Keratinocyte (primary cell): ENCODE measurements at regions not wholly inside any gene's neighbourhood (a gene's known extent, or its start where the extent isn't known, plus 50 kb on each side); places are given as distances from the start of the nearest gene placed in this dataset.

ENCODE experiments used
- DNase-seq: peaks from one replicate; pipeline ENCODE4 v3.0.0-alpha.2; 2011; ENCODE audit warnings: low read depth, missing footprints, low spot score
- FAIRE-seq: peaks from 2 replicates; lab custom pipeline; 2011; peaks lifted over from hg19 to GRCh38; lab: Jason Lieb, UNC
- H2AFZ ChIP-seq: 2 replicates; pipeline ENCODE4 v1.6.0; 2012; ENCODE audit warnings: low read length, control low read depth, inconsistent platforms; ENCODE audit not compliant: control insufficient read depth
- H3K27ac ChIP-seq: 2 replicates; pipeline ENCODE4 v1.5.1; 2011; ENCODE audit warnings: low read length; ENCODE audit not compliant: control insufficient read depth, insufficient read depth
- H3K27me3 ChIP-seq: 3 replicates; pipeline ENCODE4 v1.6.0; 2011; ENCODE audit warnings: low read length; ENCODE audit not compliant: control insufficient read depth, insufficient read depth; ENCODE audit errors: extremely low read depth
- H3K36me3 ChIP-seq, 2 experiments: 2 replicates in 1 of 2; 3 replicates in 1 of 2; pipeline ENCODE4 v1.5.1; 2011; ENCODE audit warnings: low read length in 2 of 2, mild to moderate bottlenecking in 1 of 2; ENCODE audit not compliant: control insufficient read depth in 2 of 2, insufficient read depth in 2 of 2; ENCODE audit errors: extremely low read depth in 1 of 2
- H3K4me1 ChIP-seq: 3 replicates; pipeline ENCODE4 v1.5.1; 2011; ENCODE audit warnings: low read length; ENCODE audit not compliant: control insufficient read depth, insufficient read depth; ENCODE audit errors: extremely low read depth
- H3K4me2 ChIP-seq: 3 replicates; pipeline ENCODE4 v1.6.0; 2011; ENCODE audit warnings: low read depth, low read length; ENCODE audit not compliant: control insufficient read depth, insufficient read depth; ENCODE audit errors: extremely low read depth
- H3K4me3 ChIP-seq, 3 experiments: fragments of 200-600 bp in 1 of 3; sonication (generic) in 1 of 3; 2 replicates in 2 of 3; 3 replicates in 1 of 3; pipeline ENCODE4 v1.5.1; 2011 to 2016; ENCODE audit warnings: low read length in 3 of 3, mild to moderate bottlenecking in 3 of 3, control low read depth in 2 of 3, inconsistent platforms in 1 of 3, low read depth in 1 of 3, mixed read lengths in 1 of 3, mixed run types in 1 of 3, moderate library complexity in 1 of 3; ENCODE audit not compliant: control insufficient read depth in 2 of 3, insufficient read depth in 2 of 3; ENCODE audit errors: extremely low read depth in 1 of 3
- H3K79me2 ChIP-seq: 2 replicates; pipeline ENCODE4 v1.6.0; 2012; ENCODE audit warnings: low read length; ENCODE audit not compliant: control insufficient read depth, insufficient read depth
- H3K9ac ChIP-seq: 3 replicates; pipeline ENCODE4 v1.6.0; 2011; ENCODE audit warnings: low read length; ENCODE audit not compliant: control insufficient read depth, insufficient read depth; ENCODE audit errors: extremely low read depth
- H3K9me1 ChIP-seq: 3 replicates; pipeline ENCODE4 v1.6.0; 2011; ENCODE audit warnings: low read length; ENCODE audit not compliant: control insufficient read depth, insufficient read depth; ENCODE audit errors: extremely low read depth
- H3K9me3 ChIP-seq: 2 replicates; pipeline ENCODE4 v1.5.1; 2012; ENCODE audit warnings: low read depth, low read length; ENCODE audit not compliant: control insufficient read depth
- H4K20me1 ChIP-seq: 3 replicates; pipeline ENCODE4 v1.6.0; 2011; ENCODE audit warnings: low read length; ENCODE audit not compliant: control insufficient read depth, insufficient read depth; ENCODE audit errors: extremely low read depth
- EZH2 ChIP-seq: IDR thresholded peaks from one replicate; pipeline ENCODE4 v1.6.1; 2012; ENCODE audit warnings: inconsistent platforms, mild to moderate bottlenecking, low read length, moderate library complexity
- dilution Hi-C: fragments of 300-500 bp; cut with MboI; formaldehyde crosslinking; loops from one replicate; pipeline ENCODE4 v1.7.0; 2020; ENCODE audit warnings: low sequenced_read_pairs; ENCODE audit not compliant: extremely low pct_ligation_motif_present
- TF ChIP-seq, protein P1 (sequence below), 3 experiments: IDR thresholded peaks in 1 of 3; conservative IDR thresholded peaks in 1 of 3; optimal IDR thresholded peaks in 1 of 3; 2 replicates in 2 of 3; 3 replicates in 1 of 3; pipeline versions ENCODE3 to v1.5.1; 2011; ENCODE audit warnings: low read length in 3 of 3, mild to moderate bottlenecking in 3 of 3, moderate library complexity in 2 of 3, control low read depth in 1 of 3, inconsistent platforms in 1 of 3; ENCODE audit not compliant: insufficient read depth in 2 of 3; ENCODE audit errors: extremely low read depth in 1 of 3

DNA sequence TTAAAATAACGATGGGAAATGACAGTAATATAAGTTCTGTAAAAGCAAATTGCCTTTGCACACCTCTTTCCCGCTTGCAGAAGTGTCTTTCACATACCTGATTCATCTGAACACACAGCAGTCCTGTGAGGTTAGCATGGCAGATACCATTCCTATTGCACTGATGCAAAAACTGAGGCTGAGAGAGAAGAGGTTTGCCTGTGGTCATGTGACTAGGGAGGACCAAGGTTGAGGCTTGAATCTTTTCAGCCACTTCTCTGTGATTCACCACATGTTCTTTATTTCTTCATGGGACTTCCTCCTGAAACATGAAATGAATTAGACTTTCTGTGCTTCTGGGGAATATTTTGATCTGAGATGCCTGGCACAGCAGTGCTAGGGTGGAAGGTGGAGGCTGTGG lies 92.9 kb downstream of the VEGFA start:
- H3K9ac ChIP-seq: no peak overlapping the region
- DNase-seq (no peak), FAIRE-seq (no peak)
- H3K4me3 ChIP-seq: no peak overlapping the region
- H3K9me1 ChIP-seq: no peaks in the 10 kb centered on the region
- H3K9me3 ChIP-seq: no peaks in the 10 kb centered on the region
- no peak for TF ChIP-seq EZH2
- TF ChIP-seq, protein P1, sequence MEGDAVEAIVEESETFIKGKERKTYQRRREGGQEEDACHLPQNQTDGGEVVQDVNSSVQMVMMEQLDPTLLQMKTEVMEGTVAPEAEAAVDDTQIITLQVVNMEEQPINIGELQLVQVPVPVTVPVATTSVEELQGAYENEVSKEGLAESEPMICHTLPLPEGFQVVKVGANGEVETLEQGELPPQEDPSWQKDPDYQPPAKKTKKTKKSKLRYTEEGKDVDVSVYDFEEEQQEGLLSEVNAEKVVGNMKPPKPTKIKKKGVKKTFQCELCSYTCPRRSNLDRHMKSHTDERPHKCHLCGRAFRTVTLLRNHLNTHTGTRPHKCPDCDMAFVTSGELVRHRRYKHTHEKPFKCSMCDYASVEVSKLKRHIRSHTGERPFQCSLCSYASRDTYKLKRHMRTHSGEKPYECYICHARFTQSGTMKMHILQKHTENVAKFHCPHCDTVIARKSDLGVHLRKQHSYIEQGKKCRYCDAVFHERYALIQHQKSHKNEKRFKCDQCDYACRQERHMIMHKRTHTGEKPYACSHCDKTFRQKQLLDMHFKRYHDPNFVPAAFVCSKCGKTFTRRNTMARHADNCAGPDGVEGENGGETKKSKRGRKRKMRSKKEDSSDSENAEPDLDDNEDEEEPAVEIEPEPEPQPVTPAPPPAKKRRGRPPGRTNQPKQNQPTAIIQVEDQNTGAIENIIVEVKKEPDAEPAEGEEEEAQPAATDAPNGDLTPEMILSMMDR (optimal IDR thresholded peaks at IDR 0.05 in 1 of 3, IDR thresholded peaks at IDR 0.05 in 1 of 3, conservative IDR thresholded peaks at IDR 0.05 in 1 of 3; ENCODE audit: extremely low read depth in 1 of 3, insufficient read depth in 2 of 3, low read length in 3 of 3): no peak
- dilution Hi-C loops: no loop called here
- peaks cover 11% of the 10 kb centered on the region for H3K27me3 ChIP-seq
- H3K4me2 ChIP-seq: no peak overlapping the region
- H4K20me1 ChIP-seq: no peaks in the 10 kb centered on the region
- H2AFZ ChIP-seq: no peak overlapping the region
- no peak overlapping the region for H3K27ac ChIP-seq
- no peaks in the 10 kb centered on the region for H3K4me1 ChIP-seq
- H3K36me3 ChIP-seq: no peaks in the 10 kb centered on the region
- no peaks in the 10 kb centered on the region for H3K79me2 ChIP-seq

DNA sequence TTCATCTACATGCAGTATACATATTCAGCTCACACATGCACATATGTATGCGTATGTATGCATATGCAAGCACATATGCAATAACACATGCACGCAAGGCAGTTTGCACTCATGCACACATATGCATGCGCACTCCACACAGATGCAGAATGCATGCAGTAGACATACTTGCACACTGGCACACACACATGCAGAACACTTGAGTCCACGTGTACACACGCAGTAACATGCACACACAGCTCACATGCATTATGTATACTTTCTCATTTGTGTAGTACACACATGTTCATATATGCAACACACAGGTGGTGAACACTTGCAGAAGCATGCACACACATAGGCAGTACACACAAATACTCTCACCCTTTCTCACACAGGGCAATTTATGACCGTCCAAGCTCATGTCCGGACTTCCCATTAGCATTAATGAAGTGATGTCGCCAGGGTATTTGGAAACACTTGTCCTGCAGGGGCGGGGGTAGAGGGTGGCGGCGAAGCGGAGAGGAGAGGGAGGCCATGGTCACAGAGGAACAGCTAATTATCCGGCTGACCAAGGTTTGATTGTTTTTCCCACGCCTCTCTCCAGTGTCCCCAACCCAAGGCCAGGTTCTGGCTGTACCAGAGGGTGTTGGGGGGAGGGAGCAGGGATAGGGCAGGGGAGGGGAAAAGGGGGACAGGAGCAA lies 91.3 kb downstream of the VEGFA start:
- Histone ChIP-seq H3K36me3 (no peaks in the 10 kb centered on the region), H2AFZ (no peak overlapping the region), H3K9ac (no peak overlapping the region), H4K20me1 (no peaks in the 10 kb centered on the region), H3K4me3 (no peak overlapping the region), H3K4me1 (no peaks in the 10 kb centered on the region), H3K4me2 (no peak overlapping the region), H3K79me2 (no peaks in the 10 kb centered on the region), H3K9me1 (no peaks in the 10 kb centered on the region), H3K27ac (no peak overlapping the region), H3K27me3 (peaks cover 11% of the 10 kb centered on the region), H3K9me3 (no peaks in the 10 kb centered on the region)
- DNase-seq (no peak), FAIRE-seq (no peak)
- dilution Hi-C loops: no loop called here
- TF ChIP-seq, protein P1 (optimal IDR thresholded peaks at IDR 0.05 in 1 of 3, IDR thresholded peaks at IDR 0.05 in 1 of 3, conservative IDR thresholded peaks at IDR 0.05 in 1 of 3; ENCODE audit: extremely low read depth in 1 of 3, insufficient read depth in 2 of 3, low read length in 3 of 3): no peak
- no peak for TF ChIP-seq EZH2
